ENCODE measurements at regions not wholly inside any gene's neighbourhood (a gene's known extent, or its start where the extent isn't known, plus 50 kb on each side); places are given as distances from the start of the nearest gene placed in this dataset.
A peak's percentile ranks its signal among the peaks of the same experiment; 100 is the strongest.

GRCh38 chr1:195828325-195828724 is 779.9 kb downstream of the KCNT2 start:
- DNase-seq (ENCODE audit: low spot score), result no peak

- DNase-seq (ENCODE audit: low spot score), result no peak
Observed at GRCh38 chr1:195820925-195821324, 787.3 kb downstream of the KCNT2 start.

DNA sequence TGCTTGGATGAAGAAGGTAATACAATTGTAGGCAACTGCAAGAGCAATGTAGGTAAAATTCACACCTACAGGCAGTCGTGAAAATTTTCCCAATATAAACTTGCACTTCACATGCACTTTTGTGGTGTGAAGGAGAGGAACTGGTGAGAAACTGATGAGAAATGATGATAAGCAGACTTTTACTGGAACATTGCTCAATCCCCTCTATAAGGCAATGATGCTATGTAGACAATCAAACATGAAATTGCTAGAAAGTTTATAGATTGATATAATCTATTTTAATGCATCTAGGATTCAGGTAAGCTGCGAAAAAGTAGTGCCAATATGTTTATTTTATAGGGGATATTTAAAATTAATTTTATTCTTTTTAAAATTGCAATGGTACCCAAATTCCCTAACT is 802.2 kb downstream of the KCNT2 start:
- no peak for DNase-seq (ENCODE audit: low spot score)

- peak; percentile 3 for DNase-seq (ENCODE audit: low spot score)
Observed at GRCh38 chr1:195804547-195804946, 803.7 kb downstream of the KCNT2 start.

GRCh38 chr1:195799016-195799415 is 809.2 kb downstream of the KCNT2 start:
- DNase-seq (ENCODE audit: low spot score), result no peak

DNA sequence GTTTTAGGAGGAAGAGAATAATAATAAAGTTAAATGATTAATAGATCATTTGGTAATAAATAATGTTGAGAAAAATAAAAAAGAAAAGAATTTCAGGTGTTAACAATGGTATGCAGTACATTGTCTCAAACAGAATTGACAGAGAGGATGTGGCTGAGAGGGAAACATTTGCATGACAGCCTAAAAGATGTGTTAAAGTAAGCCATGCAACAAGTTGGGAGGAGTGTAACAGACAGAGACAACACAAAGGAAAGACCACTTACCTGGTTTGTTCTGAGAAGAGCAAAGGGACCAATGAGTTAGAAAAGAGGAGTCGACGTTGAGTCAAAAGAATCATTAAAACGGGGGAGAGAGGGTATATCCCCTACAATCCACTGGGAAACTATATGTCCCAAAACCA is 814.0 kb downstream of the KCNT2 start:
- no peak for DNase-seq (ENCODE audit: low spot score)

DNA sequence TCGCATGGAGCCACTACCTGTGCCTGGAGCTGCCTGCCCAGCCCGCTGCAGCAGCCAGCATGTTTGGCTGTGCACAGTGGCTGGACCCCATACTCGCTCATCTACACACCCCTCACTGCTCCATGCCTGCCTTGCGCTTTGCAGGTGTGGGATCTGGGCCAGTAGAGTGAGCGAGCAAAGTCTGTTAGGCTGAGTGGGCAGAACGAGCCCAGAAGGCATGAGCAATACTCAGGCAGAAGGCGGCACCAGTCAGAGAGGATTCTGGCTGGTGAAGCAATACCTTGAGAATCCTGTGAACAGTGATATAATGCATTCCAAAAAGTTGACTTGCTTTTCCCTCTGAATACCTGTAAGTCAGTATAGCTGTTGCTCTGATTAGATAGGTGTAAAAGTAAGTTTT is 816.4 kb downstream of the KCNT2 start:
- no peak for DNase-seq (ENCODE audit: low spot score)

DNA sequence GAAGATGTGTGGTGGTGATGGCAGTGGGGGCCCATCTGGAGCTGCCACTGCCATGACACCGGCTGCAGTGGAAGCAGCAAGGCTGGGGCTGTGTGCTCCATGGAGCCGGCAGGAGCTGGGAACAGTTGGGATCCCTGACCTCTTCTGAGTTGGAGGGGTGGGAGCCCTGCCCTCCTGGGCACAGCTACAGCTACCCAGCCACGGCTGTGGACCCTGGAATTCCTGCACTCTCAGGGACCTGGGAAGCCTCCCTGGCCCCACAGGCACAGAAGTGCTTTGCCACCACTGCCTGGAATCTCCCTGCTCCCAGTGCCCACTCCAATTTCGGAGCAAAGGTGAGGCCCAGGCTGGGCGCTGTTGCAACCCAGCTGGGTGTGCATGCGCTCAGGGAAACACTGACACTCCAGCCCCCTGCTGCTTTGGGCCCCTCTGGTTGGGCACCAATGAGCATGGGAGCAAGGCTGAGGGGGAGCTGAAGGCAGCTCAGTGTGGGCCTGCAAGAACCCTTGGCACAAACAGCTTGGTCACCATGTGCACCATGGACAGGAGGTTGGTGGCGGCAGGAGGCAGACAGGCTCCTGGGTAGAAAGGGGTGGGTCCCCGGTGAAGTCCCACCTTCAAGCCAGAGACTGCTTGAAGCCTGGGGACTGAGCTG is 817.6 kb downstream of the KCNT2 start:
- no peak for DNase-seq (ENCODE audit: low spot score)

DNA sequence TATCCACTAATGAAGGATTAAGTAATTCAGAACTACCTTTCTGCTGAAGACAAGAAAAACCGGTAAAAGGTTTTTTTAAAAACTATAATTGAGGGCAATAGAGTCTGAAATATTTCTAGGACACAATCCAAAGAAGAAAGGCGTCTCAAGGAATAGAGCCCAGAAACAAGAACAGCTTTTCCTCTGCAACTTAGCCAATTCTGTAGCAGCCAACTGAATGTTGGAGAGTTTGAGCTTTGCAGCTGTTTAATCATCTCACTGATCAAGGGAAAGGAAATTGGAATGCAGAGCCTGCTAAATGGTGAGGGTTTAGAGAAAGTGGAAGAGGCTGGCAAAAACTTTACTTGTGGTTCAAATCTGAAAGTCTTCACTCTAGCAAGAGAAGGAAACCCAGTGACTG is 818.9 kb downstream of the KCNT2 start:
- DNase-seq (ENCODE audit: low spot score), result no peak

DNA sequence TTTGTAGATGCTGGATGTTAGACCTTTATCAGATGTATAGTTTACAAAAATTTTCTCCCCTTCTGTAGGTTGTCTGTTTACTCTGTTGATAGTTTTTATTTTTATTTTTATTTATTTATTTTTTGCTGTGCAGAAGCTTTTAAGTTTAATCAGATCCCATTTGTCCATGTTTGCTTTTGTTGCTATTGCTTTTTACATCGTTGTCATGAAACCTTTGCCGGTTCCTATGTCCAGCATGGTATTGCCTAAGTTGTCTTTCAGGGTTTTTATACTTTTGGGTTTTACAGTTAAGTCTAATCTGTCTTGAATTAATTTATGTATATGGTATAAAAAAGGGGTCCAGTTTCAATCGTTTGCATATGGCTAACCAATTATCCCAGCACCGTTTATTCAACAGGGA is 819.5 kb downstream of the KCNT2 start:
- DNase-seq (ENCODE audit: low spot score), result no peak

GRCh38 chr1:195785830-195786229 is 822.4 kb downstream of the KCNT2 start:
- no peak for DNase-seq (ENCODE audit: low spot score)

DNA sequence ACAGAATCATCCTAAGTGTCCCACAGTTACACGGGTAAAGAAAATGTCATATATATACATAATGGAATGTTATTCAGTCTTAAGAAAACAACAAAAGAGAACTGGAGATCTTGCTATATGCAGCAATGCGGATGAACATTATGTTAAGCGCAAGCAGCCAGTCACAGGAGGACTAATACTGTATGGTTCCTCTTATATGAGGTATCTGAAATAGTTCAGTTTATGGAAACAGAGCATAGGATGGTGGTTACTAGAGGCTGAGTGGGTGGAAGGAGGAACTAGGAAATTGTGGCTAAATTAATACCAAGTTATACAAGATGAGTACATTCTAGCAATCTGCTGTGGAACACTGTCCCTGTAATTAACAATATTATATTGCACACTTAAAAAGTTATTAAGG is 834.3 kb downstream of the KCNT2 start:
- no peak for DNase-seq (ENCODE audit: low spot score)

GRCh38 chr1:195769461-195769860 is 838.8 kb downstream of the KCNT2 start:
- DNase-seq (ENCODE audit: low spot score), result no peak

DNA sequence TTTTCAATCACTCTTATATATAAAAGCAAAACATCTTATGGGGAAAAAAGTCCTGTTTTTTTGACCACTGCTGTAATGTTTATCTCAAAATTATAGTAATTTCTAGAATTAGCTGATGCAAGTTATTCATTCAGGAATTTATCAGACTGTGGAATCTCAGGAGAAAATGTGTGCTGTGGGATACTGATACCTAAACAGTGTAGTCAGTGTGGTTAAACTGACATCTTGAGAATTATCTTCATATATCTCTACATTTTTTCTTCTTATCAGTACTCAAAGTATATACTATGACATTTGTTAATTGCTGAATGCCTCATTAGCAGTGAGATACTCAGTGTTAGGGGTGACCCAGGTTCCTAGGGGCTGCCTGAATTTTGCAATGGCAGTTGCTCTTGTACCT is 839.3 kb downstream of the KCNT2 start:
- DNase-seq (ENCODE audit: low spot score), result no peak

GRCh38 chr1:195768377-195768776 is 839.9 kb downstream of the KCNT2 start:
- DNase-seq (ENCODE audit: low spot score), result no peak

GRCh38 chr1:195766709-195767108 is 841.5 kb downstream of the KCNT2 start:
- no peak for DNase-seq (ENCODE audit: low spot score)

- DNase-seq (ENCODE audit: low spot score), result no peak
Observed at GRCh38 chr1:195765099-195765498, 843.1 kb downstream of the KCNT2 start.

GRCh38 chr1:195763907-195764374 is 844.3 kb downstream of the KCNT2 start:
- no peak for DNase-seq (ENCODE audit: low spot score)

GRCh38 chr1:195763146-195763906 is 844.9 kb downstream of the KCNT2 start:
- DNase-seq (ENCODE audit: low spot score), result no peak

- DNase-seq (ENCODE audit: low spot score), result no peak
Observed at GRCh38 chr1:195761104-195761503, 847.1 kb downstream of the KCNT2 start.

DNA sequence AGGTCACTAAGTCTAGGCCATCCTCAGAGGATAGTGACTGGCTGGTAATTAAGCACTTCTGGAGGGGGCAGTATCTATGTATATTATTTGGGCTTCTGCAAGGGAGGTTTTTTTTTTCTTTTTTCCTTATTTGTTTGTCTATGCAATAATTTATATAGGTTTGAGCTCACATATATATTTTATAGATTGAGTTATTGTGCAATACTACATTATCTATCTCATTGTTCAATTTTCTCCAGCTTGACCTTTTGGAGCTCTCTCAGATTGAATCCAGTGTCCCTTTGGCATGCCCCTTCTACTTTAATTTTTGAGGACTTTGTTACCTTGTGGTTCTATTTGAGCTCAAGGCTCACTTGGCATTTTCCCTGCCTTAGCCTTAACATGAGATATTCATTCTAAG is 852.1 kb downstream of the KCNT2 start:
- no peak for DNase-seq (ENCODE audit: low spot score)

- DNase-seq (ENCODE audit: low spot score), result no peak
Observed at GRCh38 chr1:195754874-195755273, 853.4 kb downstream of the KCNT2 start.

GRCh38 chr1:195754303-195754702 is 853.9 kb downstream of the KCNT2 start:
- DNase-seq (ENCODE audit: low spot score), result no peak

DNA sequence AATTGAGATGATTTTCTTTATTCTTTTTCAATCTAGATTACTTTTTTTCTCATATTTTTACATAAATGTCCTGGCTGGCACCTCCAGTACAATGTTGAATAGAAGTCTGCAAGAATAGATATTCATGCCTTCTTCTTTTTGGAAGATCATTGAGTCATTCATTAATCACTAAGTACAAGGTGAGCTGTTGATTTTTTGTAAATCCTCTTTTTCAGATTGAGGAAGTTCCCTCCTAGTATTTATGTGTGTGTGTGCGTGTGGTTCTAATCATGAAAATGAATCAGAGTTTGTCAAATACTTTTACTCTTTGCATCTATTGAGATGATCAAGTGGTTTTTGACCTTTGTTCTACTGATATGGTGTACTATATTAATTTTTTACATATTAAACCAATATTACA is 859.3 kb downstream of the KCNT2 start:
- no peak for DNase-seq (ENCODE audit: low spot score)
